Glomerular visceral epithelial cell (primary cell): ENCODE measurements at regions not wholly inside any gene's neighbourhood (a gene's known extent, or its start where the extent isn't known, plus 50 kb on each side); places are given as distances from the start of the nearest gene placed in this dataset.
A peak's percentile ranks its signal among the peaks of the same experiment; 100 is the strongest.

Experiments used
- DNase-seq: peaks from one replicate; pipeline ENCODE4 v3.0.0-alpha.2; 2016; ENCODE audit errors: extremely low spot score

DNA sequence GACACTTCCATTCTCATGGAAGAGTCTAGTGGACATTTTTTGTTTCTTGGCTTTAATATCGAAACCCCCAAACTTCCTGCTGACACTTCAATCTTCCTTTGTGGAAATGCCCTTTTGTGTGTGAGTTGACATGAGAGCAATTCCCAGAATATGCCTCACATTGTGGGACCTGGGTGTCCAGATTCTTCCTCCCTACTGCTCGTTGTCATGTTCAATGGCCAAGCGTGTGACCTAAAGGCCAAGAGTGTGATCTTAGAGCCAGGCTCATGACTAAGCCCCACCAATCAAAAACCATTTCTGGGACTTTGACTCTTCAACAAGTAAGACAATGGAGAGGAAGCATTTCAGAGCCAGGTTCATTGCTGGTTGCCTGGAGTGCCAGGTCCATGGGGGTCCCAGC, 52.5 kb upstream of the BMPER start:
- no peak for DNase-seq

DNA sequence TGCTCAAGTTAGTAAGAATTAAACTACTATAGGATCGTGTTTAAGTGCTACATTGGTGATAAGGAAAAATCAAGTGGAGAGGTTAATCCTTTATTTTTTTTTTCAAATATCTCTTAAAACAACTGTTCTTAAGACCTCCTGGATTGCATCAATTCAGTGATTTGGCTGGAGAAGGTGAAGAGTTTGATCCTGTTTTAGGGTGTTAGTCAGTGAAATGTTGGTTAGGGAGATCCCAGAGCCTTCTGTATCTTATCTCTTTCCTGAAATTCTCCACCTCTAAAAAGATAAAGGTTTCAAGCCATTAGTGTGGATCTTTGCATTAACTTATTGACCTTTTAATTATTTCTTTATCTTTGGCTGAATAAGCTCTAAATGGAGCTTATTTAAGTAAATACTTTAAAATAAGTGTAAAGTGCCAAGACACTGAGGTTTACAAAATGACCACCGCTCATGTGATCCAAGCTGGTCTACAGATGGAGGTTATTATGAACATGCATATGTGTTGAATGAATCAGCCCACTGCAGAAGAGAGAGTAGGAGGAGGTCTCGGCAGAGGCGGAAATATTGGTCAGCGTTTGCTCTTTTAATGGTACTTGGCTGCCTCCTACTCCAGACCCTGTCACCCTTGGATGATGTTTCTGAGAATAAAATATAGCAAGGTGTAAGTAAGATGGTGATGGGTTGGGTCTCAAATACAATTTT, 51.8 kb upstream of the BMPER start:
- peak; percentile 38 for DNase-seq

DNA sequence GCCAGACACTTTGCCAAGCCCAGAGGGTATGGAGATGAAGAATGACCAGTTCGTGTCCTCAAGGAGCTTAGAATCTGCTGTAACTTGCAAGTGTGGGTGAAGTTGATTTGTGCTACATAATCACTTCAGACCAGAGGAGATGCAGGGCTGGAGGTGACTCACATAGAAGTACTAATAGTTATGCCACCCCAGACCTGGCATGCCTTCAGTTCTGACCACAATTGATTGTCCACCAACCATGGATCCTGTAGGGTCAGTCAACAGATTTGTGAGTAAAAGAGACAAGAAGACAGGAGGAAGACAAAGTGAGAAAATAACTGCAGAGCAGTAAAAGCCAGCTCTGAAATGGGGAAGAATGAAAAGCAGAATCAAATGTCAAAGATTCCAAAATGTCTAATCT, 51.2 kb upstream of the BMPER start:
- peak; percentile 81 for DNase-seq

DNA sequence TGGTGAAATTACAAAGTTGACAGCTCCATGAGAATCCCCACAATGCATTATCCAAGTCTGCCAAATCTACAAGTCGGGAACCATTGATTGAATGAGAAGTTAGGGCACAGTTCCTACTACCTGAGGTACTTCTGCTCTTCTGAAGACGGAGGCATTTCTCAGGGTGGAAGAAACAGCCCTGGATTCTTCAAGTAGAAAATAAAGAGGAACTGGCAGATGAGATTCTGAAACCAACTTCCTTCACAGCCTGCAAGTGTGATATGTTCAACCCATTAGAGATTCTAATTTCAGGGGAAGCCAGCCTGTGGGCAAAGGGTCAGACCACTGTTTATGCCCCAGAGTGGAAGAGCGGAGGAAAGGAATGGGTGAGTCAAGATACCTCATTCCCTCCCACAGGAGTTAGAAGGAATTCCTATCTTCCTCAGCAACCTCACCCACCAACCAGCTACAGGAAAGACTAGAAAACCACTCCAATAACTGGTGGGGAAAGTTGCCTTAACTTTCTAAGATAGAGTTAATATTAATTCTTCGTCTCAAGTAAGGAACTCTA, 50.5 kb upstream of the BMPER start:
- peak; percentile 85 for DNase-seq
